Astrocyte (in vitro differentiated cells and primary cell): ENCODE measurements at regions not wholly inside any gene's neighbourhood (a gene's known extent, or its start where the extent isn't known, plus 50 kb on each side); places are given as distances from the start of the nearest gene placed in this dataset.

Experiments used
- DNase-seq: peaks from one replicate; pipeline ENCODE4 v3.0.0-alpha.2; 2010; ENCODE audit warnings: low read depth
- FAIRE-seq: peaks from 2 replicates; lab custom pipeline; 2011; peaks lifted over from hg19 to GRCh38; lab: Jason Lieb, UNC
- H2AFZ ChIP-seq: 2 replicates; pipeline ENCODE4 v1.6.0; 2012; ENCODE audit warnings: low read depth, low read length, inconsistent platforms
- H3K27ac ChIP-seq: 2 replicates; pipeline ENCODE4 v1.5.1; 2011; ENCODE audit warnings: low read depth, low read length, inconsistent platforms
- H3K27me3 ChIP-seq: 2 replicates; pipeline ENCODE4 v1.6.0; 2011; ENCODE audit warnings: low read length, inconsistent platforms; ENCODE audit not compliant: insufficient read depth
- H3K36me3 ChIP-seq: 2 replicates; pipeline ENCODE4 v1.5.1; 2011; ENCODE audit warnings: low read length, inconsistent platforms; ENCODE audit not compliant: insufficient read depth
- H3K4me1 ChIP-seq: 2 replicates; pipeline ENCODE4 v1.5.1; 2011; ENCODE audit warnings: low read length, inconsistent platforms; ENCODE audit not compliant: insufficient read depth
- H3K4me2 ChIP-seq: 2 replicates; pipeline ENCODE4 v1.6.0; 2012; ENCODE audit warnings: low read length, inconsistent platforms
- H3K4me3 ChIP-seq: 2 replicates; pipeline ENCODE4 v1.5.1; 2011; ENCODE audit warnings: low read depth, mild to moderate bottlenecking, low read length, inconsistent platforms; ENCODE audit not compliant: insufficient read depth
- H3K79me2 ChIP-seq: 2 replicates; pipeline ENCODE4 v1.6.0; 2012; ENCODE audit warnings: mild to moderate bottlenecking, low read length, inconsistent platforms; ENCODE audit not compliant: insufficient read depth
- H3K9ac ChIP-seq: 2 replicates; pipeline ENCODE4 v1.6.0; 2012; ENCODE audit warnings: mild to moderate bottlenecking, low read length, inconsistent platforms
- H3K9me3 ChIP-seq: 2 replicates; pipeline ENCODE4 v1.5.1; 2012; ENCODE audit warnings: low read depth, mild to moderate bottlenecking, low read length, inconsistent platforms; ENCODE audit not compliant: insufficient read depth
- H4K20me1 ChIP-seq: 2 replicates; pipeline ENCODE4 v1.6.0; 2012; ENCODE audit warnings: low read length, inconsistent platforms; ENCODE audit not compliant: insufficient read depth
- H3K27ac Mint-ChIP-seq: one replicate; pipeline ENCODE4 v1.8.0; 2021; ENCODE audit warnings: mild to moderate bottlenecking, mixed read lengths; ENCODE audit not compliant: unreplicated experiment
- H3K27me3 Mint-ChIP-seq: one replicate; pipeline ENCODE4 v1.8.0; 2021; ENCODE audit warnings: low read depth, mixed read lengths; ENCODE audit not compliant: unreplicated experiment
- H3K36me3 Mint-ChIP-seq: one replicate; pipeline ENCODE4 v1.8.0; 2021; ENCODE audit warnings: low read depth, mixed read lengths; ENCODE audit not compliant: unreplicated experiment
- H3K4me1 Mint-ChIP-seq: one replicate; pipeline ENCODE4 v1.8.0; 2021; ENCODE audit warnings: low read depth, mixed read lengths; ENCODE audit not compliant: unreplicated experiment
- H3K4me3 Mint-ChIP-seq: one replicate; pipeline ENCODE4 v1.8.0; 2021; ENCODE audit warnings: mild to moderate bottlenecking, moderate library complexity, mixed read lengths; ENCODE audit not compliant: unreplicated experiment
- H3K9me3 Mint-ChIP-seq: one replicate; pipeline ENCODE4 v1.8.0; 2021; ENCODE audit warnings: mild to moderate bottlenecking, mixed read lengths; ENCODE audit not compliant: unreplicated experiment
- EZH2 ChIP-seq: IDR thresholded peaks from 2 replicates; pipeline ENCODE4 v1.6.1; 2012; ENCODE audit warnings: mild to moderate bottlenecking, low read length, inconsistent platforms; ENCODE audit not compliant: insufficient read depth
- TF ChIP-seq, protein P1 (sequence below): IDR thresholded peaks from 2 replicates; pipeline ENCODE4 v1.5.1; 2011; ENCODE audit warnings: low read depth, mild to moderate bottlenecking, inconsistent platforms, low read length, moderate library complexity; ENCODE audit not compliant: insufficient read depth

- Mint-ChIP-seq H3K27ac (no peak overlapping the region), H3K36me3 (no peaks in the 10 kb centered on the region), H3K9me3 (no peaks in the 10 kb centered on the region), H3K27me3 (no peaks in the 10 kb centered on the region), H3K4me3 (no peak overlapping the region), H3K4me1 (no peaks in the 10 kb centered on the region)
- Histone ChIP-seq H3K4me2 (no peak overlapping the region), H3K27me3 (no peaks in the 10 kb centered on the region), H2AFZ (no peak overlapping the region), H3K79me2 (no peaks in the 10 kb centered on the region), H3K9me3 (no peaks in the 10 kb centered on the region), H3K27ac (no peak overlapping the region), H3K36me3 (no peaks in the 10 kb centered on the region), H3K4me1 (no peaks in the 10 kb centered on the region), H3K9ac (no peak overlapping the region), H3K4me3 (no peak overlapping the region), H4K20me1 (no peaks in the 10 kb centered on the region)
- no peak for FAIRE-seq
- no peak for TF ChIP-seq EZH2
- TF ChIP-seq, protein P1, sequence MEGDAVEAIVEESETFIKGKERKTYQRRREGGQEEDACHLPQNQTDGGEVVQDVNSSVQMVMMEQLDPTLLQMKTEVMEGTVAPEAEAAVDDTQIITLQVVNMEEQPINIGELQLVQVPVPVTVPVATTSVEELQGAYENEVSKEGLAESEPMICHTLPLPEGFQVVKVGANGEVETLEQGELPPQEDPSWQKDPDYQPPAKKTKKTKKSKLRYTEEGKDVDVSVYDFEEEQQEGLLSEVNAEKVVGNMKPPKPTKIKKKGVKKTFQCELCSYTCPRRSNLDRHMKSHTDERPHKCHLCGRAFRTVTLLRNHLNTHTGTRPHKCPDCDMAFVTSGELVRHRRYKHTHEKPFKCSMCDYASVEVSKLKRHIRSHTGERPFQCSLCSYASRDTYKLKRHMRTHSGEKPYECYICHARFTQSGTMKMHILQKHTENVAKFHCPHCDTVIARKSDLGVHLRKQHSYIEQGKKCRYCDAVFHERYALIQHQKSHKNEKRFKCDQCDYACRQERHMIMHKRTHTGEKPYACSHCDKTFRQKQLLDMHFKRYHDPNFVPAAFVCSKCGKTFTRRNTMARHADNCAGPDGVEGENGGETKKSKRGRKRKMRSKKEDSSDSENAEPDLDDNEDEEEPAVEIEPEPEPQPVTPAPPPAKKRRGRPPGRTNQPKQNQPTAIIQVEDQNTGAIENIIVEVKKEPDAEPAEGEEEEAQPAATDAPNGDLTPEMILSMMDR: no peak
- no peak for DNase-seq
These were observed 138.6 kb upstream of the MDM1 start for GRCh38 chr12:68470664-68471328.

- no peak overlapping the region for H3K27ac Mint-ChIP-seq
- H3K4me1 Mint-ChIP-seq: peaks cover 10% of the 10 kb centered on the region
- Histone ChIP-seq H4K20me1 (no peaks in the 10 kb centered on the region), H3K4me2 (no peak overlapping the region), H3K4me1 (no peaks in the 10 kb centered on the region), H3K9me3 (no peaks in the 10 kb centered on the region), H3K79me2 (no peaks in the 10 kb centered on the region), H3K9ac (no peak overlapping the region), H2AFZ (no peak overlapping the region), H3K4me3 (no peak overlapping the region), H3K27ac (no peak overlapping the region), H3K36me3 (no peaks in the 10 kb centered on the region), H3K27me3 (no peaks in the 10 kb centered on the region)
- H3K27me3 Mint-ChIP-seq: no peaks in the 10 kb centered on the region
- DNase-seq (no peak), FAIRE-seq (no peak)
- no peaks in the 10 kb centered on the region for H3K9me3 Mint-ChIP-seq
- H3K36me3 Mint-ChIP-seq: no peaks in the 10 kb centered on the region
- TF ChIP-seq, protein P1: no peak
- no peak for TF ChIP-seq EZH2
- H3K4me3 Mint-ChIP-seq: no peak overlapping the region
These were observed 136.1 kb upstream of the RAP1B start for GRCh38 chr12:68474467-68475204.

DNA sequence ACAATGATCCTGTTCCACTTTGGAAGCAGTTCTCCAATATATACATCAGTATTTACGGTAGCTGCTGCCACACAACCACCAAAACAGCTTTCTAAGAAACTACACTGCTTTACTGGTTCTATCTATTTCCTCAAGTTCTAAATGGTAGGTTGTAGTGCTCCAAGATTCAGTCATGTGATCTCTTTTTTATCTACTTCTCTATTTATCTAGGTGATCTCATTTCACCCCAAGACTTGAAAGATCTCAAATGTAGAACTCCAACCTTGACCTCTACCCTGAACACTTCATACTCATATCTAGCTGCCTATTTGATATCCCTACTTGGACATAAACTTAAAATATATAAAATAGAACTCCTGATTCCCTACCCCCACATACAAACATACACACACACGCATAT, 133.9 kb upstream of the RAP1B start:
- H3K4me1 ChIP-seq: peaks cover 3% of the 10 kb centered on the region
- Mint-ChIP-seq H3K4me1 (peaks cover 10% of the 10 kb centered on the region), H3K27ac (no peak overlapping the region), H3K27me3 (no peaks in the 10 kb centered on the region), H3K36me3 (no peaks in the 10 kb centered on the region), H3K9me3 (peaks cover 3% of the 10 kb centered on the region), H3K4me3 (no peak overlapping the region)
- TF ChIP-seq, protein P1: no peak
- TF ChIP-seq EZH2: no peak
- H3K27me3 ChIP-seq: no peaks in the 10 kb centered on the region
- DNase-seq: no peak
- H2AFZ ChIP-seq: no peak overlapping the region
- H3K9me3 ChIP-seq: no peaks in the 10 kb centered on the region
- H3K27ac ChIP-seq: no peak overlapping the region
- H3K4me2 ChIP-seq: no peak overlapping the region
- no peaks in the 10 kb centered on the region for H3K36me3 ChIP-seq
- H3K79me2 ChIP-seq: no peaks in the 10 kb centered on the region
- H3K4me3 ChIP-seq: no peak overlapping the region
- FAIRE-seq: no peak
- no peaks in the 10 kb centered on the region for H4K20me1 ChIP-seq
- no peak overlapping the region for H3K9ac ChIP-seq
